ENCODE measurements at regions not wholly inside any gene's neighbourhood (a gene's known extent, or its start where the extent isn't known, plus 50 kb on each side); places are given as distances from the start of the nearest gene placed in this dataset.

DNA sequence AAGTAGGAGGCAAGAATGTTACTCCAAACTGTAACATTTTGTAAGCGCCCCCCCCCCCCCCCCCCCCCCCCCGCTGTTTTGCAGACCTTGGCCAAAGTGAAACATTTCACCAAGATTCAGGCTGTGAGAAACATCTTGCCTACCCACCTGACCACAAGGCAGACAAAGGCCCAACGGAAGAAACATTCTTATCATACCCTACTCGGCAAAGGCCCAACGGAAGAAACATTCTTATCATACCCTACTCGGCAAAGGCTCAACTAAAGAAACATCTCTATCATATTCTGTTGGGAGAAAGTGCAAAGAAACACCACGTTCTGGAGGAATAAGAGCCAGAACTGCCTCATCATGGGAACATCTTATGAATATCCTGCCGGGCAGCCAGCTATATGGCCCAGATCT, 117.1 kb downstream of the JRKL start:
- TF ChIP-seq, protein P1, sequence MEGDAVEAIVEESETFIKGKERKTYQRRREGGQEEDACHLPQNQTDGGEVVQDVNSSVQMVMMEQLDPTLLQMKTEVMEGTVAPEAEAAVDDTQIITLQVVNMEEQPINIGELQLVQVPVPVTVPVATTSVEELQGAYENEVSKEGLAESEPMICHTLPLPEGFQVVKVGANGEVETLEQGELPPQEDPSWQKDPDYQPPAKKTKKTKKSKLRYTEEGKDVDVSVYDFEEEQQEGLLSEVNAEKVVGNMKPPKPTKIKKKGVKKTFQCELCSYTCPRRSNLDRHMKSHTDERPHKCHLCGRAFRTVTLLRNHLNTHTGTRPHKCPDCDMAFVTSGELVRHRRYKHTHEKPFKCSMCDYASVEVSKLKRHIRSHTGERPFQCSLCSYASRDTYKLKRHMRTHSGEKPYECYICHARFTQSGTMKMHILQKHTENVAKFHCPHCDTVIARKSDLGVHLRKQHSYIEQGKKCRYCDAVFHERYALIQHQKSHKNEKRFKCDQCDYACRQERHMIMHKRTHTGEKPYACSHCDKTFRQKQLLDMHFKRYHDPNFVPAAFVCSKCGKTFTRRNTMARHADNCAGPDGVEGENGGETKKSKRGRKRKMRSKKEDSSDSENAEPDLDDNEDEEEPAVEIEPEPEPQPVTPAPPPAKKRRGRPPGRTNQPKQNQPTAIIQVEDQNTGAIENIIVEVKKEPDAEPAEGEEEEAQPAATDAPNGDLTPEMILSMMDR (IDR thresholded peaks at IDR 0.05): no peak
- no peak for TF ChIP-seq POLR2AphosphoS5 (IDR thresholded peaks at IDR 0.05; ENCODE audit: low read depth, low read length)
- no peak for TF ChIP-seq NFIC (IDR thresholded peaks at IDR 0.05; ENCODE audit: borderline replicate concordance)

Data from SK-N-SH (cell line).